ENCODE measurements at regions not wholly inside any gene's neighbourhood (a gene's known extent, or its start where the extent isn't known, plus 50 kb on each side); places are given as distances from the start of the nearest gene placed in this dataset.

DNA sequence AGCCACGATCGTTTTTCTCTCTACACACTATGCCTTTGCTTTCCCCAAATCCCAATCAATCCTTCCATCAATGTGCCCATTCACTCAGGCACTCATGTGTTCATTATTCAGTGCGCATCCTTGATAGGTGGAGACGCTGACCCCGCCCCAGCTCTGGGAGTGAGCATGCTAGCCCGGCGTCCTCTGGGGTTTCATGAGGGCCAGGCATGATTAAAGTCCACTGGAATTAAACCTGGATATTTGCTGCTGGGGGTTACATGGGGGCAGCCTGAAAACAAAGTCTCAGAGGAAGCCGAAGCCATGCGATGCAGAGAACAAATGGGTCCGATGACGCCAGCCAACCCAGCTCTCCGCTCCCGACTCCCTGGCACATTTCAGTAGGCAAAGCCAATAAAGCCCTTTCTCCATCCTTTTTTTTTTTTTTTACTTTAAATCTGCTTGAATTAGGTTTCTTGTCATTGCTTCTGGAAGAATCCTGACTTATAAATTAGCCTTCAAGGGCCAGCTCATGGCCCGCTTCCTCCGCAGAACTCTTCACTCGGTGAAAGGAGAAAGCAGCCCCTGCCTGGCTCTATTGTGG lies 316.4 kb upstream of the ID2 start:
- H3K9me3 ChIP-seq (ENCODE audit: control insufficient read depth in 4 of 4, low read length in 3 of 4): no peaks in the 10 kb centered on the region
- TF ChIP-seq FOXA2 (IDR thresholded peaks at IDR 0.05): no peak
- peak in 1 of 2 donors; percentile 28 for TF ChIP-seq RAD21 (IDR thresholded peaks at IDR 0.05)
- TF ChIP-seq HNF4A (conservative IDR thresholded peaks at IDR 0.05): peak in 1 of 2 donors; percentile 70
- peak; percentile 34 for TF ChIP-seq HNF4G (IDR thresholded peaks at IDR 0.05)
- peak in 1 of 2 donors; percentile 56 for TF ChIP-seq RXRA (IDR thresholded peaks at IDR 0.05)
- no peaks in the 10 kb centered on the region for H3K27me3 ChIP-seq (ENCODE audit: control insufficient read depth in 4 of 4, insufficient read depth in 4 of 4, low read length in 3 of 4)
- H3K27ac ChIP-seq (ENCODE audit: low read depth in 1 of 2, low read length in 2 of 2): no peak overlapping the region
- H3K9ac ChIP-seq (ENCODE audit: low read depth in 1 of 2, low read length in 2 of 2): no peak overlapping the region
- DNase-seq (ENCODE audit: low spot score): no peak
- 93% methylated on average over 16 of the region's 16 CpGs for WGBS
- peaks cover 2 to 14% (median 6%) of the 10 kb centered on the region in 4 donors for H3K4me1 ChIP-seq (ENCODE audit: control insufficient read depth in 4 of 4, insufficient read depth in 4 of 4, low read length in 3 of 4)
- no peaks in the 10 kb centered on the region for H3K36me3 ChIP-seq (ENCODE audit: control insufficient read depth in 4 of 4, insufficient read depth in 3 of 4, low read depth in 1 of 4, low read length in 3 of 4)
- no peak overlapping the region for H3K4me3 ChIP-seq (ENCODE audit: low read depth in 1 of 3, low read length in 3 of 3)

DNA sequence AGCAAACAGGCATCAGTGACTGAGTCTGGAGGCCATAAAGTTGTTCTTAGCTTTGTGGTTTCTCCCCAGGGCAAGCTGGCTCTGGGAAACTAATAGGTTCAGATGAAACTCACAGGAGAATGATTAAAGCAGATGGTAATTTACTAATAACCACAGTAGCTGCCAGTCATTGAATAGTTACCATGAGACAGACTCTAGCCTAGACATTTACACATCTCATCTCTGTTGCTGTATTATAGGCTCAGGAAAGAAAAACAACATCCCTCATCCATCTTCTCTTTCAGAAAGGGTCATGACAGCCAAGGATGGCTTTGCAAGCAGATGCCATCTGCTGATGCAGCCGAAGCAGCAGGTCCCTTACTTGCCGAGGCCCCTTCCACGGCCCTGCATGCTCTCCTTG lies 314.0 kb upstream of the ID2 start:
- WGBS: 94% methylated on average over 3 of the region's 3 CpGs
- no peaks in the 10 kb centered on the region for H3K9me3 ChIP-seq (ENCODE audit: control insufficient read depth in 4 of 4, low read length in 3 of 4)
- H3K4me1 ChIP-seq (ENCODE audit: control insufficient read depth in 4 of 4, insufficient read depth in 4 of 4, low read length in 3 of 4): peaks cover 2 to 23% (median 9%) of the 10 kb centered on the region in 4 donors
- no peak for DNase-seq (ENCODE audit: low spot score)
- no peak for TF ChIP-seq TAF1 (conservative IDR thresholded peaks at IDR 0.05)
- TF ChIP-seq RAD21 (IDR thresholded peaks at IDR 0.05): no peak
- no peak for TF ChIP-seq SP1 (IDR thresholded peaks at IDR 0.05)
- TF ChIP-seq, protein P1, sequence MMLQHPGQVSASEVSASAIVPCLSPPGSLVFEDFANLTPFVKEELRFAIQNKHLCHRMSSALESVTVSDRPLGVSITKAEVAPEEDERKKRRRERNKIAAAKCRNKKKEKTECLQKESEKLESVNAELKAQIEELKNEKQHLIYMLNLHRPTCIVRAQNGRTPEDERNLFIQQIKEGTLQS (IDR thresholded peaks at IDR 0.05): no peak
- TF ChIP-seq GABPA (IDR thresholded peaks at IDR 0.05 in 1 of 2, conservative IDR thresholded peaks at IDR 0.05 in 1 of 2): no peak
- no peak for TF ChIP-seq FOXA2 (IDR thresholded peaks at IDR 0.05)
- no peak for TF ChIP-seq JUND (IDR thresholded peaks at IDR 0.05)
- TF ChIP-seq, protein P2, sequence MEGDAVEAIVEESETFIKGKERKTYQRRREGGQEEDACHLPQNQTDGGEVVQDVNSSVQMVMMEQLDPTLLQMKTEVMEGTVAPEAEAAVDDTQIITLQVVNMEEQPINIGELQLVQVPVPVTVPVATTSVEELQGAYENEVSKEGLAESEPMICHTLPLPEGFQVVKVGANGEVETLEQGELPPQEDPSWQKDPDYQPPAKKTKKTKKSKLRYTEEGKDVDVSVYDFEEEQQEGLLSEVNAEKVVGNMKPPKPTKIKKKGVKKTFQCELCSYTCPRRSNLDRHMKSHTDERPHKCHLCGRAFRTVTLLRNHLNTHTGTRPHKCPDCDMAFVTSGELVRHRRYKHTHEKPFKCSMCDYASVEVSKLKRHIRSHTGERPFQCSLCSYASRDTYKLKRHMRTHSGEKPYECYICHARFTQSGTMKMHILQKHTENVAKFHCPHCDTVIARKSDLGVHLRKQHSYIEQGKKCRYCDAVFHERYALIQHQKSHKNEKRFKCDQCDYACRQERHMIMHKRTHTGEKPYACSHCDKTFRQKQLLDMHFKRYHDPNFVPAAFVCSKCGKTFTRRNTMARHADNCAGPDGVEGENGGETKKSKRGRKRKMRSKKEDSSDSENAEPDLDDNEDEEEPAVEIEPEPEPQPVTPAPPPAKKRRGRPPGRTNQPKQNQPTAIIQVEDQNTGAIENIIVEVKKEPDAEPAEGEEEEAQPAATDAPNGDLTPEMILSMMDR (IDR thresholded peaks at IDR 0.05; ENCODE audit: low read depth, low read length, missing input control): no peak
- no peak for TF ChIP-seq EGR1 (IDR thresholded peaks at IDR 0.05; ENCODE audit: low read depth in 2 of 2)
- TF ChIP-seq HNF4A (conservative IDR thresholded peaks at IDR 0.05): no peak
- TF ChIP-seq, protein P3, sequence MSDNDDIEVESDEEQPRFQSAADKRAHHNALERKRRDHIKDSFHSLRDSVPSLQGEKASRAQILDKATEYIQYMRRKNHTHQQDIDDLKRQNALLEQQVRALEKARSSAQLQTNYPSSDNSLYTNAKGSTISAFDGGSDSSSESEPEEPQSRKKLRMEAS (IDR thresholded peaks at IDR 0.05): no peak
- TF ChIP-seq NR2F2 (IDR thresholded peaks at IDR 0.05): no peak
- no peak for TF ChIP-seq YY1 (IDR thresholded peaks at IDR 0.05)
- TF ChIP-seq FOXA1 (IDR thresholded peaks at IDR 0.05): no peak
- TF ChIP-seq, protein P4, sequence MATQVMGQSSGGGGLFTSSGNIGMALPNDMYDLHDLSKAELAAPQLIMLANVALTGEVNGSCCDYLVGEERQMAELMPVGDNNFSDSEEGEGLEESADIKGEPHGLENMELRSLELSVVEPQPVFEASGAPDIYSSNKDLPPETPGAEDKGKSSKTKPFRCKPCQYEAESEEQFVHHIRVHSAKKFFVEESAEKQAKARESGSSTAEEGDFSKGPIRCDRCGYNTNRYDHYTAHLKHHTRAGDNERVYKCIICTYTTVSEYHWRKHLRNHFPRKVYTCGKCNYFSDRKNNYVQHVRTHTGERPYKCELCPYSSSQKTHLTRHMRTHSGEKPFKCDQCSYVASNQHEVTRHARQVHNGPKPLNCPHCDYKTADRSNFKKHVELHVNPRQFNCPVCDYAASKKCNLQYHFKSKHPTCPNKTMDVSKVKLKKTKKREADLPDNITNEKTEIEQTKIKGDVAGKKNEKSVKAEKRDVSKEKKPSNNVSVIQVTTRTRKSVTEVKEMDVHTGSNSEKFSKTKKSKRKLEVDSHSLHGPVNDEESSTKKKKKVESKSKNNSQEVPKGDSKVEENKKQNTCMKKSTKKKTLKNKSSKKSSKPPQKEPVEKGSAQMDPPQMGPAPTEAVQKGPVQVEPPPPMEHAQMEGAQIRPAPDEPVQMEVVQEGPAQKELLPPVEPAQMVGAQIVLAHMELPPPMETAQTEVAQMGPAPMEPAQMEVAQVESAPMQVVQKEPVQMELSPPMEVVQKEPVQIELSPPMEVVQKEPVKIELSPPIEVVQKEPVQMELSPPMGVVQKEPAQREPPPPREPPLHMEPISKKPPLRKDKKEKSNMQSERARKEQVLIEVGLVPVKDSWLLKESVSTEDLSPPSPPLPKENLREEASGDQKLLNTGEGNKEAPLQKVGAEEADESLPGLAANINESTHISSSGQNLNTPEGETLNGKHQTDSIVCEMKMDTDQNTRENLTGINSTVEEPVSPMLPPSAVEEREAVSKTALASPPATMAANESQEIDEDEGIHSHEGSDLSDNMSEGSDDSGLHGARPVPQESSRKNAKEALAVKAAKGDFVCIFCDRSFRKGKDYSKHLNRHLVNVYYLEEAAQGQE (IDR thresholded peaks at IDR 0.05): no peak
- TF ChIP-seq RXRA (IDR thresholded peaks at IDR 0.05): no peak
- TF ChIP-seq, protein P5, sequence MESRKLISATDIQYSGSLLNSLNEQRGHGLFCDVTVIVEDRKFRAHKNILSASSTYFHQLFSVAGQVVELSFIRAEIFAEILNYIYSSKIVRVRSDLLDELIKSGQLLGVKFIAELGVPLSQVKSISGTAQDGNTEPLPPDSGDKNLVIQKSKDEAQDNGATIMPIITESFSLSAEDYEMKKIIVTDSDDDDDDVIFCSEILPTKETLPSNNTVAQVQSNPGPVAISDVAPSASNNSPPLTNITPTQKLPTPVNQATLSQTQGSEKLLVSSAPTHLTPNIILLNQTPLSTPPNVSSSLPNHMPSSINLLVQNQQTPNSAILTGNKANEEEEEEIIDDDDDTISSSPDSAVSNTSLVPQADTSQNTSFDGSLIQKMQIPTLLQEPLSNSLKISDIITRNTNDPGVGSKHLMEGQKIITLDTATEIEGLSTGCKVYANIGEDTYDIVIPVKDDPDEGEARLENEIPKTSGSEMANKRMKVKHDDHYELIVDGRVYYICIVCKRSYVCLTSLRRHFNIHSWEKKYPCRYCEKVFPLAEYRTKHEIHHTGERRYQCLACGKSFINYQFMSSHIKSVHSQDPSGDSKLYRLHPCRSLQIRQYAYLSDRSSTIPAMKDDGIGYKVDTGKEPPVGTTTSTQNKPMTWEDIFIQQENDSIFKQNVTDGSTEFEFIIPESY (IDR thresholded peaks at IDR 0.05): no peak
- TF ChIP-seq HNF4G (IDR thresholded peaks at IDR 0.05): no peak
- H3K9ac ChIP-seq (ENCODE audit: low read depth in 1 of 2, low read length in 2 of 2): no peak overlapping the region
- no peak overlapping the region for H3K27ac ChIP-seq (ENCODE audit: low read depth in 1 of 2, low read length in 2 of 2)
- H3K4me3 ChIP-seq (ENCODE audit: low read depth in 1 of 3, low read length in 3 of 3): no peak overlapping the region
- H3K27me3 ChIP-seq (ENCODE audit: control insufficient read depth in 4 of 4, insufficient read depth in 4 of 4, low read length in 3 of 4): no peaks in the 10 kb centered on the region
- no peaks in the 10 kb centered on the region for H3K36me3 ChIP-seq (ENCODE audit: control insufficient read depth in 4 of 4, insufficient read depth in 3 of 4, low read depth in 1 of 4, low read length in 3 of 4)
